Left cardiac atrium (tissue), 4 donors: ENCODE measurements at regions not wholly inside any gene's neighbourhood (a gene's known extent, or its start where the extent isn't known, plus 50 kb on each side); places are given as distances from the start of the nearest gene placed in this dataset.

Experiments used
- ATAC-seq, 2 donors: fragments of 200-7000 bp; cut with Tn5 transposase; one replicate each; pipeline ENCODE4 v1.9.1; 2020; ENCODE audit warnings: mild to moderate bottlenecking in 2 of 2, moderate library complexity in 2 of 2
- DNase-seq: peaks from one replicate; pipeline ENCODE4 v3.0.0-alpha.2; 2020
- intact Hi-C, 2 donors: fragments of 100-400 bp; cut with DNase I; formaldehyde crosslinking; loops; one replicate each; pipeline versions ENCODE4 v1.14.1 to v1.15.1; 2022 to 2023
- donor health status: DM: no; HTN: yes; CAD: no.
- donor health status: DM: no; HTN: yes; CAD: no; lungs with severe emphysema.
- donor health status: DM: yes; HTN: yes; CAD: no.
- donor health status: Dilated cardiomyopathy.

DNA sequence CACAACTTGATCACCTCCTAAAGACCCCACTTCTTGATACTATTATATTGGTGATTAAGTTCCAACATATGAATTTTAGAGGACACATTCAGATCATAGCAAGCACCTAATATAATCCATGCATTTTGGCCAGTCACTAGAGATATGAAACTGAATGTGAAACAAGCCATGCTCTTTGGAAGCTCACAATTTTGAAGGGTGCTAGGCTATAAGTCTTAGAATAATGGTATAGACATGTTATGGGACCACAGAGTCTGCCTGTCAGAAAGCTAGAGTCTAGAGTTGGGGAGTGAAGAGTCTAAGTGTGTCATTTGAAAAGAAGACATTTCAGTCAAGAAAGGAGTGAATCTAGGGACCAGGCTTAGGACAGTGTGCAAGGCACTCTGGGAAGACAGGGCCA is 186.4 kb upstream of the SLC24A5 start:
- intact Hi-C loops, result no loop called here
- DNase-seq (no peak), ATAC-seq (no peak)

DNA sequence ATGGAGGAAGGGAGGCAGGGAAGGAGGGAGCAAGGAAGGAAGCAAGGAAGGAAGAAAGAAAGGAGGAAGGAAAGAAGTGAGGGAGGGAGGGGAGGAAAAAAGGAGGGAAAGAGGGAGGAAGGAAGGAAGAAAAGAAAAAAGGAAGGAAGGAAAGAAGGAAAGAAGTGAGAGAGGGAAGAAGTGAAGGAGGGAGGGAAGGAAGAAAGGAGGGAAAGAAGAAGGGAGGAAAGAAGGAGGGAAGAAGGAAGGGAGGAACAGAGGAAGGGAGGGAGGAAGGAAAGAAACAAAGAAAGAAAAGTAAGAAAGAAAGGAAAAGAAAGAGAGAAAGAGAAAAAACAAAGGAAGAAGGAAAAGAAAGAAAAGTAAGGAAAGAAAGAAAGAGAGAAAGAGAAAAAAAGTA is 183.0 kb upstream of the SLC24A5 start:
- ATAC-seq, result no peak
- intact Hi-C loops, result no loop called here

DNA sequence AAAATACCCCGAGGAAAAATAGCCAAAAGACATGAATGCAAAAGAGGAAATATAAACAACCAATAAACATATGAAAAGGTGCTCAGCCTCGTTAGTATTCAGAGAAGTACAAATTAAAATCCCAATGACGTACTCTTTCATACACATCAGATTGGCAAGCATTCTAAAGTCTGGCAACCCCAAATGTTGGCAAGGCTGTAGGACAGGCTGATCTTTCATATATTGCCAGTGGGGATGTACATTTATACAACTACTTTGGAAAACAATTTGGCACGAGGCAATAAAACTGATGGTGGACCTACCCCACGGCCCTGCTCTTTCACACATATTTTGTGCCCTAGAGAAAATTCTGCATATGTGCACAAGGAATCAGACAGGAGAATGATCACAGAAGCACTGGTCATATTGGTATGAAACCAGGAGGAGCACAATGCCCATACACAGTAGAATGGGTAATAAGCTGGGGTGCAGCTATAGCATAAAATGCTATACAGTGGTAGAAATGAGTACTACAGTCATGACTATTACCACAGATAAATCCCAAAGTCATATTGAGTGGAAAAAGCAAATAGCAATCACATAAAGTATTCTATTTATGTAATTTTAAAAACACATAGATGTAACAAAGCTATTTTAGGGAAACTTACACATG is 176.0 kb upstream of the SLC24A5 start:
- intact Hi-C loops, result no loop called here
- ATAC-seq (no peak), DNase-seq (no peak)

More for the DNA sequence above, 183.0 kb upstream of the SLC24A5 start:
- no peak for DNase-seq

DNA sequence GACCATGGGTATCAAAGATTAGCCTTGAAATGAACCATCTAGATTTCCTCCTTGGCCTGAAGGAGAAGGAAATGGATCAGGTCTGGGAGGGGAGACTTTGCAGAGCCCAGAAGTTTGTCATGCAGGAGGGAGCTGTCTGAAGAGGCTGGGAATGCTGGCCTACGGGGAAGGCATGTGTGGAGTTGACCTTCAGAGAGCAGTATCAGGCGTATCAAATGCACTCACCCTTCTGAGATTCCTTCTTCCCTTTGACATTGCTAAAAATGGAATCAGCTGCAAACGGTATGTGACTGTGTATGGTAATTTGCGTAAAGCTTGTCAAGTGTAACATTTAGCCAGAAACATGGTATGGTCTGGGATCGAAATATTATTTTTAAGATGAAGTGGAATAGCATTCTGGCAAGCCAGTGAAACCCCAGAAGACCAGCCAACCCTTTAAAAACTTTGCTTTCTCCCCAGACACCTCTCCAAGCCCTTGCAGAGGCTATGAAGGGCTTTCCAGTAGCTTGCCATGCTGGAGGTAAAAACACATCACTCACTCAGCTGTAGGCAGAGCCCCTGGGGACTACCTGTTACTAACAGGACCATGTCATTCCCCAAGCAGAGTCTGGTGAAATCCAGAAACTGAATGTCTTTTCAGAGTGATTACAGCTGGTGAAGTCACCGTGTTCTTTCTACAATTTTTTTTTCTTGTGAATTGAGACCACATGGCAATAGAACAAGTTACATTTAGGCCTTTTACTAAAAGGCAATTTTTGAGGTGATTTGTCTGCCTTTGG is 174.7 kb upstream of the SLC24A5 start:
- ATAC-seq (peak; percentile 55 to 63), DNase-seq (no peak)
- intact Hi-C loops, result no loop called here

DNA sequence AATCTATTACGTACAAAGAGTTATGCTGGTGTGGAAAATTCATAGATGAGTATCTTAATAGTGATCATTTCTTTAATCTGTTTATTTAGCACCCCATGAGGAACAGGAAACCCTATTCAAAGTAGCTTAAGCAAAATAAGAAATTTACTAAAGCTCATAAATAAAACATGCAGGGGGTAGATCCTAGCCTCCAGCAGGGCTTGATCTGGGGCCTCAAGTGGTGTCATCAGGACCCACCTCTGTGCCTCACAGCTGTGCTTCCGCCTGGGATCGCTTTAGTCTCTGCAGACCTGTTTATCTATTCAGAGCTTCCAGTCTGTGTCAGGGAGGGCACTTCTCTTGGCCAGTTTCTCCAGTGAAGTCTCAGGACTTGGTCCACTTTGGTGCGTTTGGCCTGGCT is 171.0 kb upstream of the SLC24A5 start:
- intact Hi-C loops, result no loop called here
- ATAC-seq, result no peak
- no peak for DNase-seq

DNA sequence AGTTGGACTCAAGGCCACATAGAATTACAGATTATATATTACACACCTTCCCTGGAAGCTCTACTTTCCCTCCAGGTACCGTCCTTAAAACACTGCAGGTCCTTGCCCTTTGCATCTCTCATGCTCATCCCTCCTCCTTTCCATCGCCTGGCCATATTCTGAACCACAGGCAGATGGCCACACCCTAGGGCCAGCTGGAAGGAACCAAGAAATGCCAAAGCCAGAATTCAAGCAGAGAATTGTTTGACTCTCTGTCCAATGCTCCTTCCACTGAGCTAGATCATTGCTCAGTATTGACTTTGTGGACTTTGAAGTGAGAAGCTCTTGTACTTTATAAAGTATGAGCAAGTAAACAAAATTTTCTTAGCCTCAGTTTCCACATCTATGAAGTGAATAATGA is 170.3 kb upstream of the SLC24A5 start:
- no peak for DNase-seq
- intact Hi-C loops, result no loop called here
- no peak for ATAC-seq

DNA sequence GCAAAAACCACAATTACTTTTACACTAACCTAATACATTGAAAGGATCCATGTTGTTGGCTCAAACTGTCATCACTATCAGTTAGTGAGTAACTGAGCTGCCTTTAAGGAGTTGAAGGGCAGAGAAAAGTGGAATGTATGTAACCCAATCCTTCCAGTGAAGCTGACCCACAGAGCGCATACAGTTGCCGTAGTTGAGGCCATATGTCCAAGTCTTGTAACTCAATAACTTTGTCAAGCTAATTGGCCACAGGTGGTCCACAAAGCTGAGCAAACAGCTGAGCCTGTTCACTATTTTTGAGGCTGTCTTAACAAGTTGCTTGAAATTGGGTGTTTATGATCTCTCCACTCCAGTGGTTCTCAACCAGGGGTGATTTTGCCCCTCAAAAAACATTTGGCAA is 169.0 kb upstream of the SLC24A5 start:
- intact Hi-C loops, result no loop called here
- DNase-seq (no peak), ATAC-seq (no peak)

DNA sequence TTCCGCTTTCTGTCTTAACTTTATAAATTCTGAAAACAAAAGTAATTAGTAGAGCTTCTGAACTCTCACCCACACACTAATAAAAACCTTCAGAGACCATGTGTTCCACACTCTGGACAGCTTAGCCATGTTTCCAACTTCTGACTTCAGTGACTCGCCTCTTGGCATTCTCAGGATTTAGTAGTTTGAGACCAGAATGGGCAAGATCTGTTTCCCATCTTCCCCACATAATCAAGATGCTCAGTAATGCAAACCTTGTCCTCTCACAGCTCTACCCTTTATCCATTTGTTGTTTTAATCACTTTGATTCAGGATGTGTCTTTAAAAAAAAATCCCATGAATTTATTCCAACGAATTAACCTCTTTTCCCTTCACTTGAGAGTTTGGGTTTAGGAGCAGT is 166.6 kb upstream of the SLC24A5 start:
- DNase-seq, result no peak
- intact Hi-C loops, result no loop called here
- ATAC-seq, result no peak

DNA sequence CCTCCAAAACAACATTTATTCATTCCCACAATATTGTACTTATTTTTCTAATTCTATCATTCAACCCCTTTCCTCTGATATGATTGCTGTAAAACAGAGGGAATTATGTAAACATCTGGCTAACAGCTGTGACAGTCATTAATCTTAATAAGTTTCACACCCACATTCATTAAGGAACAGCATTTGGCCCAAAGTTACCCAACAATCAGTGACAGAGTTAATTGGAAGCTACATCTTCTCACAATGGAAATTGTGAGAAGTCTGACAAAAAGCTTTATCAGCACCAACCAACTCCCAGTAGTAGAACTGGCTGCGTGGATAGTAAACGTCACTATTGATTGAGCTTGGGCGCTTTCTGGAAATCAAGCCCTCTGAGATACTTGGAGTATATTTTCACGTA is 165.8 kb upstream of the SLC24A5 start:
- ATAC-seq, result no peak
- intact Hi-C loops, result no loop called here
- DNase-seq, result no peak

DNA sequence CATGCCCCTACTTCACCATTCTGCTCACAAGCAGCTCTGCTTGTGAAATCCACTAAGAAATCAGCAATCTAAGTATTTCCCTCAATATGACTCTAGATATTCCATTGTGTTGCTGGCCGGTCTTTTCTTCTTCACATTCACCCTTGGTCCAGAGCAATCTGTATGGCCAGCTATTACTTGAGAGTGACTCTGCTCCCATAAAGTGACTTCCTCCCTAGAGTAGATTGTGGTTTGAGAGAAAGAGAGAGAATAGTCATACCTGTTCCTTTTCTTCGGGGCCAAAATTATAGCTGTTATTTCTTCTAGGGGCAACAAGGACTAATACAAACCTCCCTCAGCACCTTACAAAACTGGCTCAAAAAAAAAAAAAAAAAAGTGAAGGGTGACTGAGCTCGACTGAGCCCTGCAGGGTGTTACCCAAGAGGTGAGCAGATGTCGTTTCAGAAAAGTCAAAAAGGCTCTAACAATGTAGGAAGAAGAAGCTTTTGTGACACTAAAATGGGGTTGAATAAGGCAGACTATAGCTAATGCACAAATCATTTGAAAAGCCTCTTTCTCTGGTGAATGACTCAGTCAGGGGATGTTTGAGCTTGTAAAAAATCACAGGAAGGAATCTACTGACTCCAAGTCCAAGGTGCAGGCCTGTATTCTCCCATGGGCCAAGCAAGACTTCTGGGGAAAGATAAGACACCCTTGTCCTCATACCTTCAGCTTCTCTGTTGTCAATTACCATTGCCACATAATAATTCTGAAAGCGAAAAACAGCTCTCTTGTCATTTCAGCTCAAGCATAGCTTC is 161.0 kb upstream of the SLC24A5 start:
- intact Hi-C loops, result no loop called here
- no peak for ATAC-seq
- DNase-seq, result no peak

DNA sequence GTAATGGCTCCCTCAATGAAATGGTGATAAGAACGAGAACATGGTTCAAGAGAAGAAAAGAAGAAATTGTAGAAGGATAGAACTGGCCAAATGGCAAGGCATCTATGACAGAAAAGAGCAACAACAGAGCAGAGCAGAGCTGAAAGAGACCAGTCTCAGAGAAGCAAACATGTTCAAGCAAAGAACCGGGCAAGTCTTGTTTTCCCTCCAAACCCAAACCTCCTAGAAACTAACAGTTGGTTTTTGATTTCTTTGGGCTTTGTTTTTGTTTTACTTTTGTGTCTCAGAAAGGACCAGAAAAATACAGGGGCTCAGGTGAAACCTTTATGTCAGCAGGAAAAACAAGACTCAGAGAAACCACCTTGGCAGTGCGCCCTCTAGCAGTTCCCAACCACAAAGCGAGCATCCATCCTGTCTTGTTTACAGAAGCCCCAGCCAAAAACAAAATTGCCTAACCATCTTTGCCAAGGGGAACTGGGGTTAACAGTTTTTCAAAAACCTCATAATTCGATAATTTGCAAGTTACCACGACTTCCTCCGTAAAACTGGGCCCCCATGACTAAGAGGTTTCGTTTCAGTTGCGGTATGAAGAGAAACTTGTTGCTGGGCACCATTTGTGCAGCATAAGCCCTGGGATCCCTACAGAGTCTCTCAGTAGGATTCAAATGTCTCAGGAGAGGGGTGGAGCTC is 159.2 kb upstream of the SLC24A5 start:
- ATAC-seq (no peak), DNase-seq (no peak)
- intact Hi-C loops, result no loop called here

DNA sequence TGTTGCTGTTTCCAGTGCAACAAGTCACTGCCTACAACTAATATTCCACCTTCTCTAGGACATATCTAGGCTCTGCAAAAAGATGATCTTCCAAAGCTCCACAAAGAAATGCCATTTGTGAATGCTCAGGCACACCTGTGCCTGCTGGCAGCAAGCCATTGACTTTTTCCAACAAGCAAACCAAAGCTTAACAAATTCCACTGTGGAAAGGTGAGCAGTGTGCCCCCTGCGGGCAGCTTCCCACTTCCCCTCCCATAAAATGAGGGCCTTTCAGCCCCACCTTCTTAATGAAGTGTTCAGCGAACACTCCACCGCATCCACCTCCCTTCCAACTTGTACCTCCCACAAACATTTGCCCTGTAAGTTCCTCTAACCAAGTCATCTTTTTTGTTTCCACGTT is 157.5 kb upstream of the SLC24A5 start:
- no peak for ATAC-seq
- DNase-seq, result no peak
- intact Hi-C loops, result no loop called here

DNA sequence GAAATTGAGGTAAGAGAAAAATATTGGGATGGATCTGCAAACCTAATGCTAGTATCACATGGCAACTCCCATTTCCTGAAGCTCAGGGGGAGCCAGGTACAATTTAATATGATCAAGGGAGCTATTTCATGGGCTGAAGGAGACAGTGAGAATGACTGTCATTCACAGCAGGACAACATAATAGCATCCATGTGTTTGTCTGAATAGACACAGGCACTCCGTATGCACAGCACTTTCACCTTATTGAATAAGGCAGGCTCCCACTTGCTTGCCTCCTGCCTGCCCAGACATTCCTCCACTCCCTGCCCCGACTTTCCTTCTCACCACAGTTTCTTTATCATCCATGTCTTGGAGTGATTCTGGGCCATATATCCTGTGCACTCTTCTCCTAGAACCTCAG is 156.6 kb upstream of the SLC24A5 start:
- no peak for DNase-seq
- intact Hi-C loops, result no loop called here
- ATAC-seq, result no peak

DNA sequence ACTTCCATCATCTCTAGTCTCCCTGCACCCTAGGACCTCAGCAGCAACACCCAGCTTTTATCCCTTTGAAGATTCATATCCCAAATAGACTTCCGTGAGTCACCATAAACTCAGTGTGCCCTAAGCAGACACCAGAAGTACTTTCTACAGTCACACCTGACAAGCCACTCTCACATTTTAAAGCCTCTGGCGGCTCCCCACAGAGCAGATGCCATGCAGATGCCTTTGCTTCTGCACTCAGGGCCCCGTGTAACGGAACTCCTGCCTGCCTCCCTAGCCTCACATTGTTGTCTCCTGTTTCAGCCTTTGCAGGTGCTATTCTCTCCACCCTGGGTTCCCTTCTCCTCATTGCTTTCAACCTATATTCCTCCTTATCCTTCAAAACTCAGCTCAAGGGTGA is 155.5 kb upstream of the SLC24A5 start:
- intact Hi-C loops, result no loop called here
- ATAC-seq, result no peak
- DNase-seq, result no peak

DNA sequence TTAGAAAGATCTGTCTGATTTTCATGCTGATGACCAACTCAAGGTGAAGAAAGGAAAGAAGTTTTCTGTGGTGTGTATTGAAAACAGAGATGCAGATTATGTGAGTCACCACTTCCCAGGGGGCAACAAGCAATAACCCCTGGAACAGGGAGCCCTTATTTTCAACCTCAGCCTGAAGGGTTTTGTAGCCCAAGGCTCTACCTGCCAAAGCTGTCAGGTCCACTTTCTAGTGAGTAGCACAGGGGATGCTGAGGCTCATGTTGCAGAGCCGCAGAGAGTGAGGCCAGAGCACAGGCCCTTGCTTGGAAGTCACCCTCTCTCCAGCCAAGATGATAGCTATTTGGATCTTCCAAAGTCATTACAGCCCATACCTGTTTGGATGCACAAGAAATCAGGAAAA is 152.2 kb upstream of the SLC24A5 start:
- ATAC-seq (no peak), DNase-seq (no peak)
- intact Hi-C loops, result no loop called here

DNA sequence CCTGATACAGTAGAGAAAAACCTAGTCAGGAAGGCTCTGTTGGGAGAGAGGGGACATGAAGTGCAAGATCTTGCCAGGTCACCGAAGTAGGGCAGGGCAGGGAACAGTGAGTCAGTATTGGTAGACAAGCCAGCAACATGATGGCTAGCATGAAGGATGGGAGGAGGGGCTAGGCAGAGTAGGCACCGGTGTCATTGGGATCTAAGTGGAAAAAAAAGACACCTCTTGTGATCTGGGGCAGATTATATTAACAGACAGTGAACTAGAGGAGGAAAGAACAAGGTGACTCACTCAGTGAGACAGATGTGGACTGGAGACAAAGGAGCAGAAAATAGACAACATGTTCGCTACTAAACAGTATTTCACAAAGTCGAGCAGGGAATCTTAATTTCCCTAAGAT is 149.2 kb upstream of the SLC24A5 start:
- intact Hi-C loops, result no loop called here
- ATAC-seq, result no peak
- no peak for DNase-seq

DNA sequence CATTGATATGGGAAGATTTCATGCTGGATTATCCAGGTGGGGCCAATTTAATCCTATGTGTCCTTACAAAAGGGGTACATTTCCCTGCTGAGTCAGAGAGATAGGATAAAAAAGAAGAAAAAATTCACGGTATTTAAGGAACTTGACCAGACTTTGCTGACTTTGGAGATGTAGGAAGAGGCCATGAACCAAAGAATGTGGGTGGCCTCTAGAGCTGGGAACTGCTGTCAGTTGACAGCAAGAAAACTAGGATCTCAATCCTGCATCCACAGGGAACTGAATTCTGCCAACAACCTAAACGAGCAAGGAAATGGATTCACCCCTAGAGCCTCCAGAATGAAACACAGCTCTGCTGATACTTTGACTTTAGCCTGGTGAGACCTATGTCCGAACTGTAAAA is 148.1 kb upstream of the SLC24A5 start:
- DNase-seq (no peak), ATAC-seq (no peak)
- intact Hi-C loops, result no loop called here

DNA sequence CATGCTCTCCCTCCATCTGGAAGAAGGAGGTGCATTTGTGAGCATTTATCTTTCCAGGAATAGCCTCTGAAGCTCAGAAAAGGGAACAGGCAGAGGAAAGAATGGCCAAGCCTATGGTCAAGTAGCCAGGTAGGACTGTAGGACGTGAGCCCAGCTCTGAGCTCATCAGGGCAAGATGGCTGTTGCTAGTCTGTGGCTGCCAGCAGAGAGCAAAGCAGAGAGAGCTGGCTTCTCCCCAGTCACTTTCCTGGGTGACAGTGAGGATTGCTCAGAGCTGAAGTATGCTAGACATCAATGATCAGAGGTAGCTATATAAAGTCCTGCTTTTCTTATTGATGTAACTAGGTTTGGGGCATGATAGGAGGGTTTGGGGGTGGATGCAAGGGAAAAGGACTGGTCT is 146.1 kb upstream of the SLC24A5 start:
- ATAC-seq, result peak; percentile 67 to 76
- intact Hi-C loops, result no loop called here
- DNase-seq, result no peak

DNA sequence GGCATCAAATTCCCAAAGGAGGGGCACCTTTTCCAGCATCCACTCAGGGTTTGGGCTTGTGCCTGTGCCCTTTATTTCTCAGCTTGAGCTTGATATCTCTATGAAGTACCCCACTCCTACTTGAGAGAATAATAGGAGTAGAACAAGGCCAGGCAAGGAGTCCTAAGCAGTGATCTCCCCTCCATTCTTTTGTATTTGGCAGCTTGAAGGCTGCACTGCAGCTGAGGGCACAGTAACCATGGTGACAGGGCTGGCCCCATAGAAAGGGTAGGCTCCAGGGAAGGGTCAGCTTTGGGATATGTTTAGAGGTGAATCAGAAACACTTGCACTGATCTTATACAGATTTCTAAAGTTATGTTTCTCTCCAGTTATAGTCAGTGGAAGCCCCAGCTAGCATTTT is 145.4 kb upstream of the SLC24A5 start:
- ATAC-seq, result no peak
- no peak for DNase-seq
- intact Hi-C loops, result no loop called here

DNA sequence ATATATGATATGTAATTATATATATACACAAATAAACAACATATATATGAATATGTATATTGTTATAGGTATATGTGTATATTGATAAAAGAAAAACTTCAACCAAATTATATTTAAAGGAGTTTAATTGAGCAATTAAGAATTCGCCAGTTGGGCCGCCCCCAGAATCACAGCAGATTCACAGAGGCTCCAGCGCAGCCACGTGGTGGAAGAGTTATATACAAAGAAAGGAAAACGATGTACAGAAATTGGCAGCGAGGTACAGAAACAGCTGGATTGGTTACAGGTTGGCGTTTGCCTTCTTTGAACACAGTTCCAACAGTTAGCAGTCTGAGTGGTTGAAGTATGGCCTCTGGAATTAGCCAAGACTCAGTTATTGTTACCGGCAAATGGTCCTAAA is 137.3 kb upstream of the SLC24A5 start:
- intact Hi-C loops, result loop anchor here in 1 of 2 donors (10.0 kb wide), 1 partner anchor 279 kb away; no protein-coding TSS in a partner anchor
- ATAC-seq, result no peak
- DNase-seq, result no peak
